ENCODE measurements at regions not wholly inside any gene's neighbourhood (a gene's known extent, or its start where the extent isn't known, plus 50 kb on each side); places are given as distances from the start of the nearest gene placed in this dataset.

- H3K36me3 ChIP-seq (ENCODE audit: control insufficient read depth, insufficient read depth, low read length), result no peaks in the 10 kb centered on the region
- H3K27me3 ChIP-seq (ENCODE audit: control insufficient read depth, insufficient read depth, low read length), result no peaks in the 10 kb centered on the region
- H3K79me2 ChIP-seq (ENCODE audit: control insufficient read depth, insufficient read depth, low read length), result no peaks in the 10 kb centered on the region
- DNase-seq (ENCODE audit: low read depth in 2 of 2), result peak in 1 of 2 donors; percentile 36
- no peaks in the 10 kb centered on the region for H3K9me3 ChIP-seq (ENCODE audit: control insufficient read depth, insufficient read depth, low read depth, low read length)
- peaks cover 9% of the 10 kb centered on the region for H3K4me1 ChIP-seq (ENCODE audit: control insufficient read depth, extremely low read depth, insufficient read depth, low read length)
- no peak overlapping the region for H3K27ac ChIP-seq (ENCODE audit: insufficient read depth, low read length)
- no peak overlapping the region for H3K9ac ChIP-seq (ENCODE audit: insufficient read depth, low read length)
- H4K20me1 ChIP-seq (ENCODE audit: control insufficient read depth, extremely low read depth, insufficient read depth, low read length), result no peaks in the 10 kb centered on the region
- H2AFZ ChIP-seq (ENCODE audit: low read length), result no peak overlapping the region
- no peak overlapping the region for H3K4me3 ChIP-seq (replicated peaks in 1 of 4; ENCODE audit: control extremely low read depth in 1 of 4, insufficient read depth in 1 of 4, low read depth in 3 of 4, low read length in 4 of 4)
- no peak overlapping the region for H3K4me2 ChIP-seq (ENCODE audit: extremely low read depth, insufficient read depth, low read length)
- no peak for TF ChIP-seq EZH2 (IDR thresholded peaks at IDR 0.05; ENCODE audit: low read length, missing control alignments)
- TF ChIP-seq CTCF (conservative IDR thresholded peaks at IDR 0.05 in 1 of 2, IDR thresholded peaks at IDR 0.05 in 1 of 2; ENCODE audit: low read depth in 1 of 2, low read length in 2 of 2), result no peak
These were observed 124.3 kb upstream of the PELI1 start for GRCh38 chr2:64268330-64269048.

- TF ChIP-seq CTCF (conservative IDR thresholded peaks at IDR 0.05 in 1 of 2, IDR thresholded peaks at IDR 0.05 in 1 of 2; ENCODE audit: low read depth in 1 of 2, low read length in 2 of 2) (no peak), EZH2 (IDR thresholded peaks at IDR 0.05; ENCODE audit: low read length, missing control alignments) (no peak)
- no peaks in the 10 kb centered on the region for H3K27me3 ChIP-seq (ENCODE audit: control insufficient read depth, insufficient read depth, low read length)
- no peak overlapping the region for H3K4me2 ChIP-seq (ENCODE audit: extremely low read depth, insufficient read depth, low read length)
- DNase-seq (ENCODE audit: low read depth in 2 of 2), result peak; percentile 70 to 95
- H3K9ac ChIP-seq (ENCODE audit: insufficient read depth, low read length), result no peak overlapping the region
- H3K79me2 ChIP-seq (ENCODE audit: control insufficient read depth, insufficient read depth, low read length), result no peaks in the 10 kb centered on the region
- no peak overlapping the region for H3K4me3 ChIP-seq (replicated peaks in 1 of 4; ENCODE audit: control extremely low read depth in 1 of 4, insufficient read depth in 1 of 4, low read depth in 3 of 4, low read length in 4 of 4)
- peak overlapping the region; percentile 11 for H3K27ac ChIP-seq (ENCODE audit: insufficient read depth, low read length)
- no peaks in the 10 kb centered on the region for H3K36me3 ChIP-seq (ENCODE audit: control insufficient read depth, insufficient read depth, low read length)
- H2AFZ ChIP-seq (ENCODE audit: low read length), result no peak overlapping the region
- H3K4me1 ChIP-seq (ENCODE audit: control insufficient read depth, extremely low read depth, insufficient read depth, low read length), result peaks cover 20% of the 10 kb centered on the region
- no peaks in the 10 kb centered on the region for H3K9me3 ChIP-seq (ENCODE audit: control insufficient read depth, insufficient read depth, low read depth, low read length)
- H4K20me1 ChIP-seq (ENCODE audit: control insufficient read depth, extremely low read depth, insufficient read depth, low read length), result no peaks in the 10 kb centered on the region
These were observed 129.5 kb upstream of the PELI1 start for GRCh38 chr2:64273524-64274398.

- H3K9ac ChIP-seq (ENCODE audit: insufficient read depth, low read length), result no peak overlapping the region
- no peaks in the 10 kb centered on the region for H3K79me2 ChIP-seq (ENCODE audit: control insufficient read depth, insufficient read depth, low read length)
- no peaks in the 10 kb centered on the region for H3K36me3 ChIP-seq (ENCODE audit: control insufficient read depth, insufficient read depth, low read length)
- DNase-seq (ENCODE audit: low read depth in 2 of 2), result peak in 1 of 2 donors; percentile 56
- peaks cover 20% of the 10 kb centered on the region for H3K4me1 ChIP-seq (ENCODE audit: control insufficient read depth, extremely low read depth, insufficient read depth, low read length)
- no peaks in the 10 kb centered on the region for H4K20me1 ChIP-seq (ENCODE audit: control insufficient read depth, extremely low read depth, insufficient read depth, low read length)
- H3K27ac ChIP-seq (ENCODE audit: insufficient read depth, low read length), result no peak overlapping the region
- no peaks in the 10 kb centered on the region for H3K27me3 ChIP-seq (ENCODE audit: control insufficient read depth, insufficient read depth, low read length)
- H3K4me2 ChIP-seq (ENCODE audit: extremely low read depth, insufficient read depth, low read length), result no peak overlapping the region
- no peak overlapping the region for H2AFZ ChIP-seq (ENCODE audit: low read length)
- TF ChIP-seq CTCF (conservative IDR thresholded peaks at IDR 0.05 in 1 of 2, IDR thresholded peaks at IDR 0.05 in 1 of 2; ENCODE audit: low read depth in 1 of 2, low read length in 2 of 2), result no peak
- TF ChIP-seq EZH2 (IDR thresholded peaks at IDR 0.05; ENCODE audit: low read length, missing control alignments), result no peak
- no peak overlapping the region for H3K4me3 ChIP-seq (replicated peaks in 1 of 4; ENCODE audit: control extremely low read depth in 1 of 4, insufficient read depth in 1 of 4, low read depth in 3 of 4, low read length in 4 of 4)
- H3K9me3 ChIP-seq (ENCODE audit: control insufficient read depth, insufficient read depth, low read depth, low read length), result no peaks in the 10 kb centered on the region
These were observed 130.4 kb upstream of the PELI1 start for GRCh38 chr2:64274399-64275173.

All from fibroblast of lung (primary cell).